Testis (tissue), 2 donors: ENCODE measurements at regions not wholly inside any gene's neighbourhood (a gene's known extent, or its start where the extent isn't known, plus 50 kb on each side); places are given as distances from the start of the nearest gene placed in this dataset.

Source experiments
- POLR2A ChIP-seq: fragments of 450-650 bp; IDR thresholded peaks from one replicate; pipeline ENCODE4 v1.6.1; 2017; ENCODE audit warnings: antibody characterized with exemption, mild to moderate bottlenecking, moderate library complexity
- TF ChIP-seq, protein P1 (sequence below), 3 experiments: fragments of 450-650 bp in 2 of 3; fragments of 200-600 bp in 1 of 3; sonication (generic) in 1 of 3; IDR thresholded peaks; one replicate each; pipeline ENCODE4 v1.5.1; 2016 to 2019; ENCODE audit warnings: antibody characterized with exemption in 3 of 3, mild to moderate bottlenecking in 2 of 3, moderate library complexity in 1 of 3

DNA sequence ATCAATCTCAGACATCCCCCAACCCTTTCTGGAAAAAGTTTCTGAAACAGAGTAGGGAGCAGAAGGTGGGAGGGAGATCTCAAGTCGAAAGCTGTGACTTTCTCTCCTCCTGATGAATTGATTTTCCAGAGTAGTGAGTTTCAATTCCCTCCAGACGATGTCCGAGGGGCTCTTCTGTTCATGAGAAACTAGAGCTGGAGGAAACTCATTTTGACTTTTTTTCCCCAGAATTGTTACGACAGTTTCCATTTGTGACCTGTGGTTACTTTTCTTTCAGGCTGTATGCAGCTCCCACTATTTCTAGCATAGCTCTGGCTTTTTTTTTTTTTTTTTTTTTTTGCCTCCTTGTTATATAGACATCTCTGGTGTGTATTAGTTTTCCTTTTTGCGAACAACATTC, 422.1 kb upstream of the SALL1 start:
- TF ChIP-seq, protein P1, sequence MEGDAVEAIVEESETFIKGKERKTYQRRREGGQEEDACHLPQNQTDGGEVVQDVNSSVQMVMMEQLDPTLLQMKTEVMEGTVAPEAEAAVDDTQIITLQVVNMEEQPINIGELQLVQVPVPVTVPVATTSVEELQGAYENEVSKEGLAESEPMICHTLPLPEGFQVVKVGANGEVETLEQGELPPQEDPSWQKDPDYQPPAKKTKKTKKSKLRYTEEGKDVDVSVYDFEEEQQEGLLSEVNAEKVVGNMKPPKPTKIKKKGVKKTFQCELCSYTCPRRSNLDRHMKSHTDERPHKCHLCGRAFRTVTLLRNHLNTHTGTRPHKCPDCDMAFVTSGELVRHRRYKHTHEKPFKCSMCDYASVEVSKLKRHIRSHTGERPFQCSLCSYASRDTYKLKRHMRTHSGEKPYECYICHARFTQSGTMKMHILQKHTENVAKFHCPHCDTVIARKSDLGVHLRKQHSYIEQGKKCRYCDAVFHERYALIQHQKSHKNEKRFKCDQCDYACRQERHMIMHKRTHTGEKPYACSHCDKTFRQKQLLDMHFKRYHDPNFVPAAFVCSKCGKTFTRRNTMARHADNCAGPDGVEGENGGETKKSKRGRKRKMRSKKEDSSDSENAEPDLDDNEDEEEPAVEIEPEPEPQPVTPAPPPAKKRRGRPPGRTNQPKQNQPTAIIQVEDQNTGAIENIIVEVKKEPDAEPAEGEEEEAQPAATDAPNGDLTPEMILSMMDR (IDR thresholded peaks at IDR 0.05): no peak
- no peak for TF ChIP-seq POLR2A
